HUDEP-2 (cell line): ENCODE measurements at regions not wholly inside any gene's neighbourhood (a gene's known extent, or its start where the extent isn't known, plus 50 kb on each side); places are given as distances from the start of the nearest gene placed in this dataset.

Source experiments
- DNase-seq, 76 experiments: peaks; one replicate each; lab custom pipeline; 2025; ENCODE audit not compliant: unreplicated experiment in 76 of 76; lab: John Stamatoyannopoulos, UW

DNA sequence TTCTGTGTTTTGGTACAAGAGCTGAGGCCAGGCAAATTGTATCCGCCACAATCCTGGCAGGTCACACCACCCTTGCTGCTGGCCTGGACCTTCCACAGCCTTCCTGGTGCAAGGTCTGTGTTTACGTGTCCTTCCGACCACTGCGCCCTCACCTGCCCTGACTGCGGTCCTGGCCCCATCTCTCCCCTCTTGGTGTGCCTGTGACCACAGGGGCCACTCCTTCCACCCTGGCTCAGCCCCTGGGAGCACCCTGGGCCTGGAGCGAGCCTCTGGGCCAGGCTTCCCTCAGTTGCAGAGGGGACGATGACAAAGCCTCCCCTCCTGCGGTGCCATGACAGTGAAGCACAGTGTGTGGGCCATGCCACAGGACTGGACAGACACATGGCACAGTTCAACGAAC, 104.5 kb downstream of the PLXNA1 start:
- no peak for DNase-seq

DNA sequence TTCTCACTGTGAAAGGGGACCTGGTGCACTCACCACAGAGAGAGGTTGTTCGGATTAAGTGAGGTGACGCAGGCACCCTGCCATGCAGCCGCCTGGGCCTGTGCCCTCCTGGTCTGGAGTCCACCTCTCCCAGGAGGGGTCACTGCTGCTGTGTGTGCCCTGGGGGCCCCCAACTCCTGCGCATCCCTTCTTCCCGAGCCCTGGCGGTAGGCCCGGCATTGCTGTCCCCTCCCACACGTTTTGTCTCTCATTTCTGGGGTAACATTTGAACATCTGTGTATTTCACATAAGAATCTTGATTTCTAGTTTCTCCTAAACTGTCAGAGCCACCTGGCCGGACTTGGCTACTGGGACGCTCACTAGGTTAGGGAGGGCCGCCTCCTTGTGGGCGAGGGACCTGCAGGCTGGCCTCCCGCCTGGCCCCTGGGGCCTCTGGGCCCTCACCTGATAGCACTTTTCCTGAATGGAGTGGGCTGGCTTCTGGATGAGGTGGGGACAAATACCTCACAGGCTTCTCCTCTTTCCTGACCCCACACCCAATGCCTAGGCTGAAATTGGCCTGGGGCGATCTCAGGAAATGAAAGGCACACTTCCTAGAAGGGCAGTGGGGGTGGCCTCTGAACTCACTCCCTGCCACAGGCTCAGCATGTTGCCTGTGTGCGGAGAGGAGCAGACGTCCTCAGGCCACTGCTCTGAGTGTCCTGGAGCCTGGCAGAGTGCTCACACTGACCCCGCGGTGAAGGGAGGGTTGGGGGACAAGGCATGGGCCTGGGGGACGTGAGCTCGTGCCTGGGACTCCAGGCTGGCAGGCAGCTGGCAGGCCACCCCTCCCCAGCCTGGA, 104.2 kb upstream of the PRR23E start:
- no peak for DNase-seq

DNA sequence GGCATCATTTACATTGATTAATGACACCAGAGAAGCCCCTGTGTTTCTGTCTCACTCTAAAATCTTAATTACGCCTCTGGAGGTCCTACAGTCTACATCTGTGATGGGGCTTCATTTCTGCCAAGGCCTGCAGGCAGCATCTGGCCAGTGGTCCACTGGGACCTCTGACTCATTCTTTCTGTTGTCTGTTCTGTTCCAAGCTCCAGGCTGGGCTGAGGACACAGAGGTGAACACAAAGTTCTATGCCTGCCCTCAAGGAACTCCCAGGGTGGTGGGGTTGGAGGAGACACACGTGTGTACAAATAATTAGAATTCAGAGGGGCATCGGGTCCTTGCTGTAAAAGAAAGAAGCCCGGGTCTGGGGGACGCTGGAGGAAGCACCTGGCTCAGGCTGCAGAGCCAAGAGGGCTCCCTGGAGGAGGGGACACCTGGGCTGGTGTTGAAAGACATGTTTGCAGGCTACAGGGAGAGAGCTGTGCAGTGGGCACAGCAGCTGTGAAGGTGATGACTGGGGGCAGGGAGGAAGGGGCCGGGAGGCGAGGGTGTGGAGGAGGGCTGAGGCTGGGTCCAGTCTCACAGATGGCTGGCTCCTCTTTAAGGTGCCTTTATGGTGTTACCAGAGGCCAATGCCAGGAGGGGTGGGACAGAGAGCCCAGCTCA, 103.3 kb upstream of the PRR23E start:
- no peak for DNase-seq

DNA sequence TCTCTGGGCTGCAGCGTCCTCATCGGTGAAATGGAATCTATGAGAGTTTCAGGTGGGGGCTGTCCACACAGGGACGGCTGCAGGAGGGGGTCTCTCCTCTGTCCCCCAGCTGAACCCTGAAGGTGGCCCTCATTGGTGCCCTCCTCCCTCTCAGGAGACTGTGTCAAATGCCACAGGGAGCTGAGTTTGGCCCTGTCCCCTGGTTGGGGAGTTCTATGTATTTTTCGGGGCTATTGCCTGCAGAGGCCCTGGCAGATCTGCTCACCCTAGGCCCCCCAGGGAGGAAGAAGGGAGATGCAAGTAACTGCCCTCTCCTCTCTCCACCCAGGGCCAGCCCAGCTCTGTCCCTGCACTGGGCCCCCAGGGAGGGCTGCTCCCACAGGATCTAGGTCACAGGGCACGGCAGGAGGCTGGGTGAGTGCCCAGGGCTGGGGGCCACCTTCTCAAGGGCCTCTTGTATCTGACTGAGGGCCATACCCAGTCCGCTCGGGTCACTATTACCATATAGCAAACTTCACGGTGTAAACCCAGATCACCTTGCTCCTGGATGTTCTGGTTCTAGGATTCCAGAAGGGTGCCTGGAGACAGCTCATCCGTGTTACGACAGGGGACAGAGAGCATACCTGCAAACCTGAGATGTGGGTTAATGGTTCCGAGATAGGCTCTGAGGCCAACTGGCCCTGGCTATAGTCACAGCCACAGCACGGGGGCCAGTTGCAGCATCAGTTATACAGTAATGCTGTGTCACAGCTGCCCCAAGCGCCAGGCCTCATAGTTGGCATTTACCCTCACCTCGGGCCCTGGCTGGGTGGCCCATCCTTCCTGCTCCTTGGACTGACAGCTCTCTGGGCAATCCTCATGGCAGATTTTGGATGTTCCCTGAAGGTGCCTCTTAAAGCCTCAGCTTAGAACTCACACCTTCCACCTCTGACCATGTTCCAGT, 102.4 kb upstream of the PRR23E start:
- DNase-seq: no peak

DNA sequence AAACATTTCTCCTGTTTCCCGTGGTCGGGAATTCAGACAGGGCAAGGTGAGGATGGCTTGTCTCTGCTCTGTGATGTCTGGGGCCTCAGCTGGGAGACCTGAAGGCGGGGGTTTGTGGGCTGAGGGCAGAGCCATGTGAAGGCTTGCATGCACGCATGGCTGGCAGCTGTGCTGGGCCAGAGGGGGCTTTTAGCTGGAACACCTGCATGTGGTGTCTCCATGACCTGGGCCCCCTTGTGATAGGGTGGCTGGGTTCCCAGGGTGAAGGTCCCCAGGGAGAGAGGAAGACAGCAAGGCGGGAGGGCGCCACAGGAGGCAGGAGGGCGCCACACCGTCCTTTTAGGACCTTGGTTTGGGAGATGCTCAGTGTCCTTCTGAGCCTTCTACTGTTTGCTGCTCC, 101.6 kb upstream of the PRR23E start:
- no peak for DNase-seq

DNA sequence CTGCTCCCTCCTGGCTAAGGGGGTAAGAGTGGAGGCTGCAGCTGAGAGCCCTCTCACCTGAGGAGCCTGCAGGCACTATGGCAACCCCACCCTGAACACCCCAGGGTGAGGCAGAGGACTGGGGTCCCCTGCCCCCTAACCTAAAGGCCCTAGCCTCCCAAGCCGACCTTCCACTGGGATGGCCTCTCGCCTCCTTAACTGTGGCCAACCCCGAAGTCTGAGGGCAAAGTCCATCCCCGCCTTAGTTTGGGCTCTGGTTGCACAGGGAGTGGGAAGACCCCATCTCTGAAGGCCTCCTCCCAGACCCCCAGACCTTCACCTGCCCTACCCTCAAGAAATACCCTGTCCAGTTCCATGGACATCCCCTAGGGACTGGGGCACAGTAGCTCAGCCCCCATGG, 100.6 kb upstream of the PRR23E start:
- no peak for DNase-seq

DNA sequence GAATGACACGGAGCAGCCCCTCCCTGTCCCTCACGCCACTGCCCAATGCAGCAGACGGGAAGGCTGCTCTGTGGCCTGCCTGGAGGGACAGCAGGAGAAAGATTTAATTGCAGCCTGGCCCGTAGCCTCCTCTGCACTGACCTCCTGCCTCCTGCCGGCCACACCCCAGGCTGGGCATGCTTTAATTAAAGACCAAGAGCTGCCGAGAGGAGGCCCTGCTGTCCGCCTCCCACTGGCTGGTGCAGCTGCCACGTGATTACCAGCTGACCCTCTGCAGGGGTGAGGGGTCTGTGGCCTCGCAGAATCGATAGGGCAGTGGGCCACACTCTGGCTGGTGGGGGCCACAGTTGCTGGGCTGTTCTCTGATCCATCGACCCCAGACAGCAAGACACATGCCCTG, 100.2 kb upstream of the PRR23E start:
- no peak for DNase-seq

DNA sequence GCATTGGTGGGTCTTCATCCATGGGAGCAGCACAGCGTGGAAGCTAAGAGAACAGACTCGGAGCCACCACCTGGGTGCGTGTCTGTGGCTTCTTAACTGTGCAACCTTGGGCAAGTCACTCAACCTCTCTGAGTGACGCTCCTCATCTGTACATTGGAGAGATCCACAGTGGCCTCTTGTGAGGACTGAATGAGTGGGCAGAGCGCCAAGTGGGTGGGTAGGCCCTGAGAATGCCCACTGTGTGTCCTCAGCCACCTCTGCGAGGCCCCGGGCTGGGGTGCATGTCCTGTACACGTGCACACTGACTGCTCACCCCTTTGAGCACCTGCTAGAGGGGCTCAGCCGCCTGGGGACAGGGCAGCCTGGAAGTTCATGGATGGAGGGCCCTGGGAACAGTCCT, 99.6 kb upstream of the PRR23E start:
- no peak for DNase-seq

DNA sequence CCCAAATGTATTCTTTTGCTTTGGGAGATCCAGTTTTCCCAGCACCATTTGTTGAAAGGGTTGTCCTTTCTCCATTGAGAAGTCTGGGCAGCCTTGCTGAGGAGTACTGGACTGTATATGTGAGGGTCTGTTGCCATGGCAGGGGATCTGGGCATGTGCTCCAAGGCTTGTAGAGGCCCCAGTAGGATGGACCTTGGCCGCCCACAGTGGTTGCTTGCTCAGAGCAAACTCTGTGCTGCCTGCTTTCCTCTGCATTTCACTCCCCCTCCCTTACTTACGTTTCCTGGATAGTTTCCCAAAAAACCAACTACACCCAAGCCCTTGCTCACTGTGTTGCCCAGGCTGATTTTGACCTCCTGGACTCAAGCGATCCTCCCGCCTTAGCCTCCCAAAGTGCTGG, 97.2 kb upstream of the PRR23E start:
- no peak for DNase-seq

DNA sequence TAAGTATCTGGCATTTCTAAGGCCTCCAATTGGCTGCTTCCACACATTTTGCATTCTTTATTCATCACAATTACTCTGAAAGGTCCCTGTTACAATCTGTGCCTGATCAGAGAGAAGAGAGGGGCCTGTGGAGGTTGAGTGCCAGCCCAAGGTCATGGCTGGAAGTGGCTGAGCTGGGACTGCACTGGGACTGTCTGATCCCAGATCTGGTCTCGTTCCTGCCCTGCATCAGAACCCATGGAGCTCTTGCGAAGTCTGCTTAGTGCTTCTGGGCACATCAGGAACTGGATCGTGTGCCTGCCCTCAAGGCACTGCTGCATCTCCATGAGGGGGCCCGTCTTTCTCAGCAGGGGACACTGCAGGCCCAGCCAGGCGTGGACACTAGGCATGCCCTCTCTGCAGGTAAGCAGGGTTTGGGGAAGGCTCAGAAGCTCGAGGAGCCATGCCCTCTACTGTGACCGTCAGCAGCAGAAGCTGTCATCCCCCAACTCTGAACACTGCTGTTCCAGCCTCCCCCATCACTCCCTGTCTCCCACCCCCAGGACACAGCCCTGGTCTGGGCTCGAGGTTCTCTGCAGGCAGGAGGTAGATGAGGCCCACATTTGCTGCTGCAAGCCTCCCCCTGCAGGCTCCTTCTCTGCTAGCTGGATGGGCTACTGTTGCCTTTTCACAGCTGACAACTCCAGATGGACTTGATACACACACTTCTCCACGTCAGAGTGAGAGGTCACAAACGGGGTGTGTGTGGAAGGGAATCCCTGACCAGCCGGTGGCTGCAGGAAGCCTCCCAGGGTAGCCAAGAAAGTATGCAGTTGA, 96.5 kb upstream of the PRR23E start:
- DNase-seq: no peak

DNA sequence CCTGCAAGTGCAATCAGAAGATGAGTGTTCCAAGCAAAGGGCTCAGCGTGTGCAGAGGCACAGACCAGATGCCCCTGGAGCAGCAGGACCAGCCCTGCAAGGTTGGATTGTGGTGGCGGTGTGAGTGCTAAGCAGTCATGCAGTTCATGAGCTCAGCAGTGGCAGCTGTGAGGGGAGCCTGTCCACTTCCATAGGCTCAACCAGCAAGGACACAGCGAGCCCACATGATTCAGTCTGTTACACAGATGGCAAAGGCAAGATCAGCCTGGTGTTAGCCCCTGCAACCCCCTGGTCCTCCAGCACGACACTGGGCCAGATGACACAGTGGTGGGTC, 95.9 kb upstream of the PRR23E start:
- DNase-seq: no peak

DNA sequence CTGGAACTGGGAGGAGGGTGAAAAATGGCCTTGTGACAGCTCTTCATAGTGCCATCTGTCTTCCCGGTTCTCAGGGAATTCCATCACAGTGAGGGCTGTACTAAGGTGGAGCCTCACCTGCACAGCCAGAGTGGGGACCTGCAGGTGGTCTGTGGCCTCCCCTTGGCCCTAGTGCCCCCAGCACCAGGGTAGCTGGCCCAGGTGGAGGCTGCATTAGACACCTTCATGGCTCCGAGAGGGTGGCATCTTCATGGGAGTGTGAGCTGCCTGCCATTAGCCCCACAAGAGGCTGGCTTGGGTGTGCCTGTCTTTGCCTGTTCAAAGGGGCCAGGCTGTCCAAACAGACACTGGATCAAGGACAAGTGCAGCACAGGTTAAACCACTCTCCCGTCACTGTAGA, 95.5 kb upstream of the PRR23E start:
- DNase-seq: no peak

DNA sequence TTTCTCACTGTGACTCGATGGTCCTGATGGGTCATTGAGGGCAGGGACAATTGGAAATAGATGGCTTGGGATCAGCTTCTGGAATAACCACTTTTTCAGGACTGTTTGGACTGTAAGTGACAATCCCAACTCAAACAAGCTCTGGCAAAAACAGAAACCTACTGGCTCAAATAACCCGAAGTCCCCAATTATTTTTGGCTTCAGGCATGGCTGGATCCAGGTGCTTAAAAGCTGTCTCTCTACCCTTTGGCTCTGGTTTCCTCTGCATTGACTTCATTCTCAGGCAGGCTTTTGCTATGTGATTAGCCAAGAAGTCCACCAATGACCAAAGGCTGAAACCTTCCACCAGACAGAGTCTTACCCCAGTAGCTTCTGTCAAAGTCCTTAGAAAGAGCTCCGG, 92.9 kb upstream of the PRR23E start:
- no peak for DNase-seq

DNA sequence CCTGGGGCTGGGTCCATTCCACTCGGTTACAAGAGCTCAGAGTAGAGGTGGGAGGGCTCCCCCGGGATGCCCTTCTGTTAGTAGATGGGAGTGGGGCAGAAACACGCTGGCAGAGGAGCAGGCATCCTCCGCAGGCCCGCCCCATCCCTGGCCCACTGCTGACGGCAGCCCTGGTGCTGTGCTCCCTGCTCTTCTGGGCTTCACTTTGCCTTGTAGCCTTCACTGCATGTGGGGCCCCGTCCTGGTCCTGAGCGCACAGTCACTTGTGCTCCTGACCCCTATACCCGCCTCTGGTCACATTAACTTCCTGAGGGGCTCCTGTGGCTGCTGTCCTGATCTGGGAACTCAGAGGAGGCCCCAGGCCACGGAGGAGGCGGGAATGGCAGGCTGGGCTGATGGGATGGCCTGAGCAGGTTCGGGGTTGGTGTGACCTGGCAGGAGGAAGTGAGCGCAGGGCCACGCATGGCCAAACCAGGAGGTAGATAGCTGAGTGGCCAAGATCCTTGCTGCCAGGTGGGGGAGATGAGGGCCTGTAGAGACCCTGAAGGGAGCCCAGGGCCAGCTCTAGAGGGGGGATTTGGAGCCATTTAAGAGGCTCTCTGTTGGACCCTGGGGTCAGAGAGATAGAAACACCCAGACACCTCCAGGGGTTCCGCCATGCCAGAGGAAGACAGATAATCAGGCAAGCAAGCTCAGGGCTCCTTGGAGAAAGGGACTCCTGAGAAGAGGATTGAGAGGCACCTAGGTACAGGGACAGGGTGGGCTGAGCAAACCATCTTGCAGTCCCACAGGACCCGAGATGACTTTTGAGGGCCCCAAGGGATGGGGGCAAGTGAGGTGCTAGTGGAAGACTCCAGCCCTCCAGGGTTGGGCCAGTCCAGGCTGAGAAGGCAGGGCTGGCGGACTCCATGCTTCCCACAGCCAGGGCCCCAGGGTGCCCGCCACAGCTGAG, 92.2 kb upstream of the PRR23E start:
- DNase-seq: no peak

DNA sequence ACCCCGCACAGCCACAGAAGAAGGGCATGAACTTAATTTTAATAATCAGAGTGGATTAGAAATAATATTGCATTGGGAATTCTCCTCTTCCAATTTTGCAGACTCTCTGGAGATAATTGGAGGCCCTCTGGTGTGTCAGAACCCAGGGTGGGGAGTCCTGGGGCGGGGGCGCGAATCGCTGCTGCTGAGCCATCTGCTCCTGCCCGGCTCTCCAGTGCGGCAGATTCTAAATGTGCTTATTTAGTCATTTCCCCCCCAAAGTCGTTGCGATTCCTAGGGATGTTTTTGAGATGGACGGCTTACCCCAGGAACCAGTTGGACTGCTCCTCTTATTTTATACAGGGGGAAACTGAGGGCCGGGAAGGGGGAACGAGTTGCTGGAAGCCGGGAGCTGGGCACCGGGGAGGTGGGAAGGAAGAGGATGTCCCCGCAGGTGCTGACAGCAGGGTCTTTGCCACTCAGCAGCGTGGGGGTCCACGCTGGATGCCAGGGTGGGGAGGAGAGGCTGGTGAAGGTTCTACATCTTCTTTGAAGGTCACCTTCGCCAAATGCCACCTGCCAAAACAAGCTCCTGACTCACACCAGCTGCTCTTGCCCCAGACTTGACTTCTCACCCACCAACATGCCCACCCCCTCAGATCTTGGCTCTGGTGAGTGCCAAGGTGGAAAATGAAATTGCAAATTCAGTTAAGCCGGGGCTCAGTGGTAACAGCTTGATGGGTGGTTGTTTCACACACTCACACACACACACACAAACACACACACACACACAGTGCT, 91.3 kb upstream of the PRR23E start:
- no peak for DNase-seq

DNA sequence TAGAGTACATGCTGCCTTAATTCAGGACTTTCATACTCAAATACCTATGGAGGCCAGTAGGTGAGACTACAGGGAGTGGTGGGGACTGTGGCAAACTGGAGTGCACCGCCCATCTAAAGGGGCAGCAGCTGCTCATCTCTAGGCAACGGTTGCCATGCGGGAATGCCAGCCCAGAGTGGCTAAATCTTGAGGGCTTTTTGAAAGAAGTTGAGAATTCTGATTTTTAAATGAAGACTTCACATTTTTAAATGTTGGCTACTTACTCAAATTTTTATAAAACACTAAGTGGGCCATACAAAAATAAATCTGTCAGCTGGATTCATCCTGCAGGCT, 90.8 kb upstream of the PRR23E start:
- no peak for DNase-seq

DNA sequence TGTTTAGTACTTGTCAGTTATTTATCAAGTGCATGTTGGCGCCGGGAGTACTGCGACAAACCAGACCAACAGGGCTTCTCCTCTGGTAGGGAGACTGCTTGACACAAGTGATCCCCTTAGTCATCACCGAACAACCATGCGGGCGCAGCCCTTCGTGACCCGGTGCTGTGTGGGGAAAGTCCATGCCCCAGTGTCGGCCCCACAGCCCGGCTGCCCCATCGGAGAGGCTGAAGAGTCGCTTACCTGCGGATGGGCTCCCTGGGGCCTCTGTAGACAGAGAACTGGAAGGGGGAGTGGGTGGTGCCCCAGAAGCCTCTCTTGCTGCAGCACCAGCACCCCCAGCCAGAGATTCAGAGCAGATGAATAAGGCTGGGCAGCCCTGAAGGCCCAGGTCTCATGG, 90.3 kb upstream of the PRR23E start:
- no peak for DNase-seq

DNA sequence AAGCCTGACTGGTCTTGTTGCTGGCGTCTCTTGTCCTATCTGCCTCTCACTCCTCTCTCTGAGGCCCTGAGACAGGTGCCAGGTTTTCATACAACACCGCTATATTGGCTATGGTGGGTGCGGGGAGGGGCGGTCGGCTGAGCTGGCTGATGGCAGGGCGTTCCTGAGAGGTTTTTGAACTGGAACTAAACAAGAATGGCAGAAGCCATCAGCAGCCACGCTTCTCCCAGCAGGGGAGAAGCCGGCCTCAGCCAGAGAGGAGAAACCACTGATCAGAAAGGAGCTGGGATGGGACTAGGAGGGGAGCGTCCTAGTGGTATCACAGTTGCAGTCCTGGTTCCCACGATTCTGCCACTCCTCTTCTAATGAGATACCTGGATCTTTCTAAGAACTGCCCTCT, 89.9 kb upstream of the PRR23E start:
- DNase-seq: no peak

DNA sequence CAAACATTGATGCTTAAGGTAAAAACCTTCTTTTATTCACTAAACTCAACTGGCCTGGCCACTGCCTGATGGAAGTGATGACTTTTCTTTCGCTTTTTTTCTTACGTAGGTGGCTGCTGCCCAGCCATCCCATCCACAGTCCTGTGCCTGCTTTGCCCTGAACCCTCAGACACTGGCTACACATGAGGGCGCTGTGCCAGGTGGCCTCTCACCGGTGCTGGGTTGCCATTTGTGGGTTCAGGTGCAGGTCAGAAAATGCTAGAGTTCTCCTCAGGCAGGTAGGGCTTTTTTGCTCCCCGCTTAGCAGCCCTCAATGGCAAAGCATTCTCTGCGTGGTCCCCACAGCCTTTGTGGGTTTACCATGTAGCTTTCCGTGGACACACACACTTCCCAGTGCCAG, 88.3 kb upstream of the PRR23E start:
- no peak for DNase-seq
